HEK293T (cell line): ENCODE measurements at regions not wholly inside any gene's neighbourhood (a gene's known extent, or its start where the extent isn't known, plus 50 kb on each side); places are given as distances from the start of the nearest gene placed in this dataset.

Source experiments
- CTCF ChIA-PET: fragments of 350-600 bp; formaldehyde crosslinking; extraction: SDS; loops from one replicate; lab custom pipeline; 2021; ENCODE audit warnings: antibody characterized with exemption, inconsistent platforms; lab: Yijun Ruan, JAX
- POLR2A ChIA-PET: fragments of 350-600 bp; formaldehyde crosslinking; extraction: SDS; loops from one replicate; lab custom pipeline; 2020; ENCODE audit warnings: antibody characterized with exemption, inconsistent platforms; lab: Yijun Ruan, JAX
- DNase-seq: peaks from one replicate; pipeline ENCODE4 v3.0.0; 2012; ENCODE audit warnings: mixed read lengths; ENCODE audit errors: extremely low spot score
- ARNT ChIP-seq: fragments of 450-650 bp; IDR thresholded peaks from 2 replicates; pipeline ENCODE4 v1.6.1; 2017; ENCODE audit warnings: mild to moderate bottlenecking
- BHLHE40 ChIP-seq: fragments of 450-650 bp; IDR thresholded peaks from 2 replicates; pipeline ENCODE4 v1.6.1; 2016; ENCODE audit warnings: mild to moderate bottlenecking, moderate library complexity, borderline replicate concordance
- CTBP1 ChIP-seq: fragments of 450-650 bp; IDR thresholded peaks from 2 replicates; pipeline ENCODE4 v1.6.1; 2016; ENCODE audit warnings: borderline replicate concordance
- ELF4 ChIP-seq: fragments of 450-650 bp; IDR thresholded peaks from 2 replicates; pipeline ENCODE4 v1.6.1; 2017; ENCODE audit warnings: antibody characterized with exemption
- FOXA1 ChIP-seq: fragments of 450-650 bp; IDR thresholded peaks from 2 replicates; pipeline ENCODE4 v1.6.1; 2016; ENCODE audit warnings: mild to moderate bottlenecking
- FOXK2 ChIP-seq: fragments of 450-650 bp; IDR thresholded peaks from 2 replicates; pipeline ENCODE4 v1.6.1; 2016; ENCODE audit warnings: mild to moderate bottlenecking
- FOXM1 ChIP-seq: fragments of 450-650 bp; IDR thresholded peaks from 2 replicates; pipeline ENCODE4 v1.6.1; 2017; ENCODE audit warnings: mild to moderate bottlenecking, borderline replicate concordance
- HDGF ChIP-seq: fragments of 450-650 bp; IDR thresholded peaks from 2 replicates; pipeline ENCODE4 v1.6.1; 2017; ENCODE audit warnings: antibody characterized with exemption, borderline replicate concordance
- L3MBTL2 ChIP-seq: fragments of 450-650 bp; conservative IDR thresholded peaks from 2 replicates; pipeline ENCODE4 v1.6.1; 2016; ENCODE audit warnings: mild to moderate bottlenecking
- LEF1 ChIP-seq: fragments of 450-650 bp; IDR thresholded peaks from 2 replicates; pipeline ENCODE4 v1.6.1; 2017; ENCODE audit warnings: mild to moderate bottlenecking, borderline replicate concordance
- NFRKB ChIP-seq: fragments of 450-650 bp; IDR thresholded peaks from 2 replicates; pipeline ENCODE4 v1.6.1; 2016; ENCODE audit warnings: mild to moderate bottlenecking, moderate library complexity
- SP1 ChIP-seq: fragments of 450-650 bp; IDR thresholded peaks from 2 replicates; pipeline ENCODE4 v1.6.1; 2017
- SUZ12 ChIP-seq: fragments of 450-650 bp; IDR thresholded peaks from 2 replicates; pipeline ENCODE4 v1.6.1; 2016; ENCODE audit warnings: mild to moderate bottlenecking
- TARDBP ChIP-seq: fragments of 450-650 bp; IDR thresholded peaks from 2 replicates; pipeline ENCODE4 v1.6.1; 2016
- ZNF384 ChIP-seq: fragments of 450-650 bp; IDR thresholded peaks from 2 replicates; pipeline ENCODE4 v1.6.1; 2016
- TF ChIP-seq, protein P1 (sequence below): fragments of 450-650 bp; IDR thresholded peaks from 2 replicates; pipeline ENCODE4 v1.6.1; 2016

DNA sequence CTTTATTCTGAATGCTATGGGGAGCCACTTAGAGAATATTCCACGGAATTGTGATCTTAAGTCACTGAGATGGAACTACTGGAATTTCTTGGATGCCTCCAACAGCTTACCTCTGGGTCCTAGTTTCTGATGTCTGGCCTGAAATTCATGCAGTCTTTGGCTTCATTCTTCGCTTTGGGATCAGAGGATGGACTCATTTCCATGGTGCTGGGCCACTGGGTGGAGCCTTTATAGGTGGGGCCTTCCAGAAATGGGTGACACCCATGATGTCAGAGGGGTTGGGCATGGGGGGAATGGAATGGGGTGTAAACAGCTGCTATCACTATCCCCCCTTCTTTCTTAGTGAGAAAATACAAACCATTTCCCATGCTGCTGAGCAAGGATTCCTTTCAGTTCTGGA lies 73.7 kb upstream of the FGGY start:
- TF ChIP-seq FOXK2 (no peak), FOXA1 (no peak), BHLHE40 (no peak), CTBP1 (no peak), HDGF (no peak), TARDBP (no peak), LEF1 (no peak), L3MBTL2 (no peak), SP1 (no peak), ARNT (no peak), FOXM1 (no peak)
- TF ChIP-seq, protein P1, sequence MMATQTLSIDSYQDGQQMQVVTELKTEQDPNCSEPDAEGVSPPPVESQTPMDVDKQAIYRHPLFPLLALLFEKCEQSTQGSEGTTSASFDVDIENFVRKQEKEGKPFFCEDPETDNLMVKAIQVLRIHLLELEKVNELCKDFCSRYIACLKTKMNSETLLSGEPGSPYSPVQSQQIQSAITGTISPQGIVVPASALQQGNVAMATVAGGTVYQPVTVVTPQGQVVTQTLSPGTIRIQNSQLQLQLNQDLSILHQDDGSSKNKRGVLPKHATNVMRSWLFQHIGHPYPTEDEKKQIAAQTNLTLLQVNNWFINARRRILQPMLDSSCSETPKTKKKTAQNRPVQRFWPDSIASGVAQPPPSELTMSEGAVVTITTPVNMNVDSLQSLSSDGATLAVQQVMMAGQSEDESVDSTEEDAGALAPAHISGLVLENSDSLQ = no peak
- no peak for DNase-seq
- POLR2A ChIA-PET = interaction anchor here (1.7 kb wide), 1 partner anchor 8 kb away, joined by 3 read pairs; no protein-coding TSS in a partner anchor
- CTCF ChIA-PET = interaction anchor here (1.2 kb wide), 1 partner anchor 9 kb away, joined by 3 read pairs; no protein-coding TSS in a partner anchor

DNA sequence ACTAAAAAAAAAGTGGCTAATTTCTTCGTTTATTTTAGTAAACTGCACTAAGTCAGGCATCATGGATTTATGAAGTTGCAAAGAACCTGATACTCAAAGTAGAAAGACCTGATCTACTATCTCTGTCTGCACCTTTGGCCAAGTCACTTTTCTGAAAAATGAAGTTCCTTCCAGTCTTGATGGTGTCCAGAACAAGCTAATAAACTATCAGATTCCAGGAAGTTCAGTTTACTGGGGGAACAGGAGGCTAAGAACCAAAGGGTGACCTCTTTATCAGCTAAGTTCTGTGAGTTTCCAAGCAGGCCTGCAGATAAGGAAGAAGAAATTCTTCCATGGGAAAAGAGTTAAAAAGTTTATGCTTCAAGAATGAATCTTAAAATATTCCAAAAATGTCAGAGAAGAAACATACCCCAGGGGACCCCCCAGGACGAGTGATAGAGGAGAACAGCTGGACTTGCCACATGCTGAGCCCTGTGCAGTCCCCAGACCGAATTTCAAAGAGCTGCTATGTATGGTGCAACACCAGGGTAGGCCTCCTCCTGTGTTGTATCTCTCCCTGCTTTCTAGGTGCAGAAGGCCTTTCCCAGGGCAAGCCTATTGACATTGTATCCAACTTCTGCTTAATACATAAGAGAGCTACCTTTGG lies 72.8 kb upstream of the FGGY start:
- DNase-seq = no peak
- TF ChIP-seq CTBP1 = no peak
- no peak for TF ChIP-seq BHLHE40
- TF ChIP-seq FOXA1 = no peak
- no peak for TF ChIP-seq FOXM1
- no peak for TF ChIP-seq ZNF384
- no peak for TF ChIP-seq ARNT
- TF ChIP-seq NFRKB = no peak
- POLR2A ChIA-PET = interaction anchor here (1.1 to 1.7 kb wide), 2 partner anchors 9 to 440 kb away, joined by 3 to 4 read pairs; partner anchors contain the start of gene JUN
- CTCF ChIA-PET = interaction anchor here (0.7 kb wide), 1 partner anchor 330 kb away, joined by 3 read pairs; no protein-coding TSS in a partner anchor

- ChIA-PET CTCF (no interaction called here), POLR2A (interaction anchor here (0.6 kb wide), 1 partner anchor 477 kb away, joined by 4 read pairs; no protein-coding TSS in a partner anchor)
- no peak for TF ChIP-seq ELF4
- TF ChIP-seq TARDBP = no peak
- no peak for TF ChIP-seq FOXA1
- no peak for TF ChIP-seq SUZ12
- TF ChIP-seq LEF1 = no peak
- TF ChIP-seq BHLHE40 = no peak
- no peak for TF ChIP-seq NFRKB
- TF ChIP-seq L3MBTL2 = no peak
- no peak for TF ChIP-seq CTBP1
- TF ChIP-seq ARNT = no peak
- no peak for TF ChIP-seq FOXK2
- DNase-seq = no peak
These were observed 71.1 kb upstream of the FGGY start for GRCh38 chr1:59225594-59226316.

- no peak for DNase-seq
These were observed 67.8 kb upstream of the FGGY start for GRCh38 chr1:59229138-59229537.

GRCh38 chr1:59230622-59231021 lies 66.3 kb upstream of the FGGY start:
- no peak for DNase-seq
- no peak for TF ChIP-seq SUZ12
- no peak for TF ChIP-seq L3MBTL2
- TF ChIP-seq, protein P1 = no peak
- TF ChIP-seq FOXA1 = no peak
- no peak for TF ChIP-seq FOXK2
- TF ChIP-seq HDGF = no peak
- TF ChIP-seq FOXM1 = no peak
- no peak for TF ChIP-seq LEF1
- CTCF ChIA-PET = interaction anchor here (0.6 kb wide), 1 partner anchor 99 kb away, joined by 5 read pairs; no protein-coding TSS in a partner anchor
- POLR2A ChIA-PET = no interaction called here

More at GRCh38 chr1:59229138-59229537, 67.8 kb upstream of the FGGY start:
- POLR2A ChIA-PET = no interaction called here
- no peak for TF ChIP-seq NFRKB
- TF ChIP-seq BHLHE40 = no peak
- no peak for TF ChIP-seq CTBP1
- CTCF ChIA-PET = no interaction called here

GRCh38 chr1:59232216-59232615 lies 64.7 kb upstream of the FGGY start:
- ChIA-PET POLR2A (no interaction called here), CTCF (interaction anchor here (1.0 kb wide), 1 partner anchor 9 kb away, joined by 3 read pairs; no protein-coding TSS in a partner anchor)
- TF ChIP-seq ARNT = no peak
- TF ChIP-seq, protein P1 = no peak
- TF ChIP-seq LEF1 = no peak
- no peak for TF ChIP-seq SP1
- TF ChIP-seq BHLHE40 = no peak
- TF ChIP-seq FOXK2 = no peak
- no peak for TF ChIP-seq HDGF
- TF ChIP-seq NFRKB = no peak
- no peak for TF ChIP-seq ZNF384
- TF ChIP-seq TARDBP = no peak
- TF ChIP-seq ELF4 = no peak
- no peak for DNase-seq
